Dermis microvascular lymphatic vessel endothelial cell (primary cell): ENCODE measurements at regions not wholly inside any gene's neighbourhood (a gene's known extent, or its start where the extent isn't known, plus 50 kb on each side); places are given as distances from the start of the nearest gene placed in this dataset.
"Not testable (repeated sequence)": the region's sequence is repeated elsewhere in the genome, so short reads cannot be mapped to it uniquely, and the experiment has no call there.

Source experiments
- DNase-seq, 2 donors: peaks; one replicate each; pipeline versions ENCODE4 v3.0.0 to v3.0.0-alpha.2; 2010; ENCODE audit warnings: low read depth in 2 of 2

DNA sequence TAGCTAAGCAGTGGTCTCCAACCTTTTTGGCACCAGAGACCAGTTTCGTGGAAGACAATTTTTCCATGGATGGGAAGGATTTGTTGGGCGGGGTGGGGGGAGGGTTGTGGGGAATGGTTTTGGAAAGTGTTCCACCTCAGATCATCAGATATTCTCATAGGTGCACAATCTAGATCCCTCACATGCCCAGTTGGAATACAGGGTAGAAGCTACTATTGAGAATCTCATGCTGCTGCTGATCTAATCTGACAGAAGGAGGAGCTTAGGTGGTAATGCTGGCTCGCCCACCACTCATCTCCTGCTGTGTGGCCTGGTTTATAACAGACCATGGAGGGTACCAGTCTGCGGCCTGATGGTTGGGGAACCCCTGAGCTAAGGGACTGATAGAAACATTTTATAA is 662.7 kb upstream of the RGMB start:
- DNase-seq: no peak

- no peak for DNase-seq
Measured at GRCh38 chr5:98111686-98112085, 661.8 kb upstream of the RGMB start.

GRCh38 chr5:98121036-98121936 is 652.2 kb upstream of the RGMB start:
- DNase-seq: no peak

DNA sequence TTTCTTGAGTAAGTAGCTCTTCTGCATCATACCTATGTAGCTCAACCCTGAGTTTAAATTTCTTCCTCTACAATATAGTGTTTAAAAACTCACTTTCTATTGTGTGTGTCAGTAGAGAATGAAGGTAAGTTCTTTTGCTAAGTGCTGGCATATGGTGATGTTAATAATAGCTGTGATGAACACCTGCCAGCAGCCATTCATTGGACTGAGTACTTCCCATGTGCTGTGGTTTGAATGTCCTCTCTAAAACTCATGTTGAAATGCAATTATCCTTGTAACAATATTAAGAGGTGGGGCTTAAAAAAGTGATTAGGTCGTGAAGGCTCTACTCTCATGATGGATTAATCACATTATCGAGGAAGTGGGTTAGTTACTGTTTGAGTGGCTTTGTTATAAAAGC is 645.2 kb upstream of the RGMB start:
- no peak for DNase-seq

GRCh38 chr5:98128846-98129245 is 644.6 kb upstream of the RGMB start:
- no peak for DNase-seq

- DNase-seq: no peak
Measured at GRCh38 chr5:98130261-98131035, 643.0 kb upstream of the RGMB start.

DNA sequence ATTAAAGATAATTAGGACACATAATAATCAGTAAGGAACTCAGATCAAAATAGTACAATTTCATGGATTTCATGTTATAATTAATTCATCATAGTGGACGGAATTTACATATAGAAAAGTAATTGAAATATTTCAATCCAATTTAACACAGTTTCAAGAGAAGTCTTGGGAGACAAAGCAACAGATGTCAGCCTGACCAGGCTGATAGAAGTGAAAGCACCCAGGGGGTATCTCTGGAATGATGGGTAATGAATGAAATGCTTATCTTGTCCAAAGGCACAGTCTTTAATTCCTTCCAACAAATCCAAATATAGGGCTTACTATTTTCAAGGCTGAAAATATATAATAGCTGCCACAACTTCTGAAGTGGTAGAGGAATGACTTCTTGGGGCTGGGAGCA is 629.3 kb upstream of the RGMB start:
- no peak for DNase-seq

DNA sequence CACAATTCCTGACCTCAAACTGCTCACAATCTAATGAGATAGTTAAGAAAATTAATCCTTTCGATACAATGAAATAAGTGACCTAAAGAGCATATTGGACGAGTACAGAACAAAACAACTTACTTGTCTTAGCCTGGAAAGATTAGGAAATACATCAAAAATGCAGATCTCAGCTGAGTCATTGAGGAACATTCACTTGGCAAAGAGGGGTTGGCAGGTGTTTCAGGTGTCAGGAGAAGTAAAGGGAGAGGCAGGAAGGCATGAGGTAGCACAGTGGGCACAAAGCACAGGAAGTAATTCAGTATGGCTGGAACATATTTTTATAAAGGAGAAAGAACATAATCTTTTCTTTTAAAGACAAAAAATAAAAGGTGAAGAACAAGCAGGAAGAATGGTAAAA is 628.8 kb upstream of the RGMB start:
- DNase-seq: no peak

DNA sequence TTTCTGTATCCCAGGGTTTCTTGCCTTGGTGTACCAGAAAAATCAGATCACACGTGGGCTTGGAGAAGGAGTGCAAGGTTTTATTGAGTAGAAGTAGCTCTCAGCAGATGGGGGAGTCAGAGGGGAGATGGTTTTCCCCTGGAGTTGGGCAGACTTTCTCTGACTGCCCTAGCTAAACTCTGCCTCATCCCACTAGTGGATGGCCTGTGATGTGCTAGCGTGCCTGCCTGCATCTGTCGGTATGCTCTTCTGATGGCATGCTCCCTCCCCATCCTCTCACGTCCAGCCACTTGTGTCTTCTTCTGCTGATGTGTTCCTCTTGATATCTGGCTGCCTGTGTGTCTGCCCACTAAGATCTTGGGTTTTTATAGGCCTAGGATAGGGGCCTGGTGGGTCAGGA is 616.1 kb upstream of the RGMB start:
- DNase-seq: no peak

DNA sequence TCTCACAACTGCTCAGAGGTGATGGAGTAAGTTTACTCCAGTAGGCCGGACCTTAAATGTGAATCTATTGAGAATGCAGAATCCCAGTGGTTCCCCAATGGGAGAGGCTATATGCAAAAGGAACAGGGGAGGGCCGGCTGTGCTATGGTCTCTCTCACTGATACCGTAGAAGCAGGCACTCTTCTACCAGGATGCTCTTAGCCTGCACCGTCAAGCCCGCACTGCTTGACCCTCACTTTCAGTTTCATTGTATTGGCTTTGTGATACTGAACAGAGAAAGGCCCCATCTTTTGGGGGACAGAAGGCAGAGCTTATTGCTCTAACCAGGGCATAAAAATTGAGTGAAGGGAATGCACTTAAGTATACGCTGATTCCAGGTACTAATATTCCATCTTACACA is 615.0 kb upstream of the RGMB start:
- DNase-seq: no peak

DNA sequence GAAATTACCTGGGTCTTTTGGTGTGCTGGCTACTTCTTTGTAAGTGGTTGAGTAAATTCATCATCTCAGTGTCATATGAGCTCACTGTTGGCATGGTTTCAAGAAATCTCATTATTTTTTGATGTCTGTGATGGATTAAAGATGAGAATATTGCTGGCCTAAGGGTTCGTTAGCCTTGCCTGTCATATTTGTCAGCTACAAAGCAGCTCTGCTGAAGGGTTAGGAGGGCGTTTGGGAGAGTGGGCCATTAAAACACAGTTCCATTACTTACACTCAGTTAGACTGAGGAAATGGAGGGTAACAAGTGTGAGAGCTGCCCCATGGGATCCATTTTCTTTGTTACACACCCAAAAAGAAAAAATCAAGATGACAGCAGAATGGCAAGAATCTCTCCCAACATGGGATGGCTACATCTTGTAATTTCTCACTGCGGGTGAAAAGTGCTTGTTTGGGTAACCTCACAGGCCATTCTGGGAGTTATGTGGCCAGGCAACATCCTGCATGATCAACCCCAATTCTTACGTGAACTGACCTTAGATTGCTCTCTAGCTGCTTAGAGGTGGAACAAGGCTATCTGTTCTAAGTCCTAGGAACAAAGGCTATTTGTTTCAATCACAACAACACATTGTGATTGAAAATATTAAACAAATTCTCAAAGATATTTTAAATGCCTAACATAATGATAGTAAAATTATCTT is 609.5 kb upstream of the RGMB start:
- DNase-seq: no peak

DNA sequence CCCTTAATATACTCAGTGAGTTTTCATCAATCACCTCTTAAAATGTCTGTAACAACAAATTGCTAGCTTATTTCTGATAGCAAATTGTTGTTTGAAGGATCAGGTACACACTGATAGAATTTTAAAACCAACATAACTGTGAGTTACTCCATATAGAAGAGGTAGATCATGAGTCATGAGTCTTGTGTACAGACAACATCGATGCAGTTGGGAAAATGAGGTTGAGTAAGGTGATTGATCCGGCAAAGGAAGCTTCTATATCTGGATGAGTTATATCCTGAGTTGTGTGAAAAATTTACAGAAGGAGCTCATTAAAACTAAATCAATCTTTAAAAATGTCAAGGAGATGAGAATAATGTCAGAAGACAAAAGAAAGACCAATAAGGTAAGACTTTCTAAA is 604.6 kb upstream of the RGMB start:
- DNase-seq: no peak

DNA sequence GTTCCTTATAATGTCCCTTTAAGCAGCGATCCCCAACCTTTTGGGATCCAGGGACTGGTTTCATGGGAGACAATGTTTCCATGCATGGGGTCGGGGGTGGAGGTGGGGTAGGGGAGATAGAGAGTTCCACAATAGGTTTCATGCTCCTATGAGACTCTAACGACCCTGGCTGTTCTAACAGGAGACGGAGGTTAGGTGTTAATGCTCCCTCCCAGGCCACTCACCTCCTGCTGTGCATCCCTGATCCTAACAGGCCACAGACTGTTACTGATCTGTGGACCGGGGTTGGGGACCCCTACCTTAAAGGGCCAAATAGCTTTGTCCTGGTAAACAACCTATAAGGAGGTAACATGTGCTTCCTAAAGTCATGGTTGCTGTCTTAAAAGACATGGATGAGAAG is 602.5 kb upstream of the RGMB start:
- DNase-seq: no peak

DNA sequence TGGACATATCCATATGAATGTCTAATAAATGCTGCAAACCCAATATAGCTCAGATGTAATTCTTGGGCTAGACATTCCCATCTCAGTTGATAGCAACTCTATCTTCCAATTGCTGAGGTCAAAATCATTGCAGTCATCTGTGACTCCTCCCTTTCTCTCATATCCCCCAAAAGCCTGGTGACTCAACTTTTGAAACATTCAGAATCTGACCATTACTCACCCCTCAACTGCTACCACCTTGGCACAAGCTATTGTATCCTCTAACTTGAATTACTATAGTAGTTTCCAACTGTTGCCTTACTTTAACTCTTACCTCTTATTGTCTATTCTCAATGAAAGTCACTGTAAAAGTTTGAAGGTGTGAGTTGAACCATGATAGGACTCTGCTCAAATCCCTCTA is 600.1 kb upstream of the RGMB start:
- peak in 1 of 2 donors; percentile 1 for DNase-seq

- DNase-seq: no peak
Measured at GRCh38 chr5:98175474-98175873, 598.0 kb upstream of the RGMB start.

GRCh38 chr5:98179791-98180755 is 593.4 kb upstream of the RGMB start:
- no peak for DNase-seq

DNA sequence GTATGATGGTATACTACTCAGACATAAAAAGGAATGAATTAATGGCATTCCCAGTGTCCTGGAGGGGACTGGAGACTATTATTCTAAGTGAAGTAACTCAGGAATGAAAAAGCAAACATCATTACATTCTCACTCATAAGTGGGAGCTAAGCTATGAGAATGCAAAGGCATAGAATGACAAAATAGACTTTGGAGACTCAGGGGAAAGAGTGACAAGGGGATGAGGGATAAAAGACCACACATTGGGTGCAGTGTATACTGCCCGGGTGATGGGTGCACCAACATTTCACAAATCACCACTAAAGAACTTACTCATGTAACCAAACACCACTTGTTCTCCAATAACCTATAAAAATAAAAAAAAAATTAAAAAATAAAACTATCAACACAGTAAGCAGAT is 587.3 kb upstream of the RGMB start:
- no peak for DNase-seq

DNA sequence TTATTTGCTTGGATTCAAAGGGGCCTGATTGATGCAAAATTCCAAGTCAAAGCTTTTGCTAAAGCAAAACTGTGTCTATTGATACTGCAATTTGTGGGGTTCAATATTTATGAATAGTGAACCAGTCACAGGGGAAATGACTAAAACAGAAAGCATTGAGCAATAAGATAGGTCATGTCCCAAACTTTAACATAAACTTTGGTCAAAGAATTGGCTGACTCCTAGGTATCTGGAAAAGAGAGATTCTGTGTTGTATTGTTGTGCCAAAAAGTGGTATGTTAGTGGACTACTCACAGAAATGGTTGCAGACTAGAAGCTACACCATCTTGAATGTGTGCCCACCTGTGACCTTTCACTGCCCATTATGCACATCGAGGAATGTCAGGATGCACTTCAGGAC is 585.5 kb upstream of the RGMB start:
- DNase-seq: no peak

DNA sequence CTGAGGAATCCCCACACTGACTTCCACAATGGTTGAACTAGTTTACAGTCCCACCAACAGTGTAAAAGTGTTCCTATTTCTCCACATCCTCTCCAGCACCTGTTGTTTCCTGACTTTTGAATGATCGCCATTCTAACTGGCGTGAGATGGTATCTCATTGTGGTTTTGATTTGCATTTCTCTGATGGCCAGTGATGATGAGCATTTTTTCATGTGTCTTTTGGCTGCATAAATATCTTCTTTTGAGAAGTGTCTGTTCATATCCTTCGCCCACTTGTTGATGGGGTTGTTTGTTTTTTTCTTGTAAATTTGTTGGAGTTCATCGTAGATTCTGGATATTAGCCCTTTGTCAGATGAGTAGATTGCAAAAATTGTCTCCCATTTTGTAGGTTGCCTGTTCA is 583.1 kb upstream of the RGMB start:
- not testable (repeated sequence) for DNase-seq

GRCh38 chr5:98193921-98194760 is 579.3 kb upstream of the RGMB start:
- no peak for DNase-seq
